Aorta (tissue), 5 donors: ENCODE measurements at regions not wholly inside any gene's neighbourhood (a gene's known extent, or its start where the extent isn't known, plus 50 kb on each side); places are given as distances from the start of the nearest gene placed in this dataset.
"Not testable (repeated sequence)": the region's sequence is repeated elsewhere in the genome, so short reads cannot be mapped to it uniquely, and the experiment has no call there.

Experiments used
- ATAC-seq: fragments of 200-7000 bp; cut with Tn5 transposase; one replicate; pipeline ENCODE4 v1.9.1; 2022; ENCODE audit warnings: moderate library complexity; ENCODE audit not compliant: low FRiP score
- DNase-seq, 2 donors: peaks; one replicate each; pipeline ENCODE4 v3.0.0-alpha.2; 2020
- H3K27ac ChIP-seq, 2 donors: one replicate each; pipeline ENCODE4 v1.5.1; 2013; ENCODE audit warnings: low read length in 2 of 2, mild to moderate bottlenecking in 2 of 2, moderate library complexity in 2 of 2, control low read depth in 1 of 2, inconsistent platforms in 1 of 2, low read depth in 1 of 2
- H3K27me3 ChIP-seq, 2 donors: one replicate each; pipeline ENCODE4 v1.6.1; 2013; ENCODE audit warnings: control low read depth in 1 of 2, low read length in 1 of 2, mild to moderate bottlenecking in 1 of 2, moderate library complexity in 1 of 2; ENCODE audit not compliant: insufficient read depth in 2 of 2, control insufficient read depth in 1 of 2
- H3K36me3 ChIP-seq, 2 donors: one replicate each; pipeline ENCODE4 v1.6.1; 2013; ENCODE audit warnings: control low read depth in 1 of 2, low read length in 1 of 2, mild to moderate bottlenecking in 1 of 2; ENCODE audit not compliant: insufficient read depth in 2 of 2, control insufficient read depth in 1 of 2
- H3K4me1 ChIP-seq, 2 donors: one replicate each; pipeline ENCODE4 v1.6.1; 2013; ENCODE audit warnings: low read length in 2 of 2, control low read depth in 1 of 2, mild to moderate bottlenecking in 1 of 2, moderate library complexity in 1 of 2; ENCODE audit not compliant: insufficient read depth in 2 of 2, control insufficient read depth in 1 of 2
- H3K4me3 ChIP-seq, 2 donors: one replicate each; pipeline ENCODE4 v1.5.1; 2013; ENCODE audit warnings: low read length in 2 of 2, control low read depth in 1 of 2, mild to moderate bottlenecking in 1 of 2
- H3K9me3 ChIP-seq: one replicate; pipeline ENCODE4 v1.6.1; 2013; ENCODE audit warnings: mild to moderate bottlenecking, low read length; ENCODE audit not compliant: control insufficient read depth
- WGBS, 2 donors: extraction: QIAGEN DNeasy Blood & Tissue Kit; methylation state at CpG; one replicate each; pipeline ENCODE4 v1.1.7; 2013; 5-methylcytosine and 5-hydroxymethylcytosine counted together
- intact Hi-C, 2 donors: fragments of 100-400 bp; cut with DNase I; formaldehyde crosslinking; loops; one replicate each; pipeline versions ENCODE4 v1.14.2 to v1.15.0; 2022
- donor health status: healthy with polysubstance abuse.
- donor health status: Bipolar disorder and iron deficiency.
- donor health status: DM: no; HTN: no; CAD: no.
- donor health status: DM: no; HTN: no; CAD: no.
- donor health status: DM: yes; HTN: yes; CAD: no.

- H3K9me3 ChIP-seq, ATAC-seq, H3K27ac ChIP-seq, H3K4me3 ChIP-seq, H3K27me3 ChIP-seq, DNase-seq, H3K36me3 ChIP-seq, intact Hi-C loops, H3K4me1 ChIP-seq: not testable (repeated sequence)
Observed at GRCh38 chr10:35958609-35959008, 316.5 kb upstream of the FZD8 start.

GRCh38 chr10:35950701-35951100, 308.6 kb upstream of the FZD8 start:
- no peak for ATAC-seq
- 95 to 99% methylated on average over 5 of the region's 5 CpGs for WGBS, 2 donors
- DNase-seq = no peak

GRCh38 chr10:35950226-35950625, 308.1 kb upstream of the FZD8 start:
- Histone ChIP-seq H3K4me3 (no peak overlapping the region), H3K27ac (no peak overlapping the region), H3K36me3 (no peaks in the 10 kb centered on the region), H3K9me3 (no peaks in the 10 kb centered on the region), H3K4me1 (no peaks in the 10 kb centered on the region), H3K27me3 (no peaks in the 10 kb centered on the region)
- DNase-seq (no peak), ATAC-seq (no peak)
- intact Hi-C loops = no loop called here
- 31 to 34% methylated on average over 8 of the region's 8 CpGs for WGBS, 2 donors

More at GRCh38 chr10:35950701-35951100, 308.6 kb upstream of the FZD8 start:
- Histone ChIP-seq H3K27me3 (no peaks in the 10 kb centered on the region), H3K9me3 (no peaks in the 10 kb centered on the region), H3K4me3 (no peak overlapping the region), H3K27ac (no peak overlapping the region), H3K4me1 (no peaks in the 10 kb centered on the region), H3K36me3 (no peaks in the 10 kb centered on the region)
- intact Hi-C loops = no loop called here

GRCh38 chr10:35949811-35950211, 307.7 kb upstream of the FZD8 start:
- WGBS, 2 donors = 61 to 65% methylated on average over 5 of the region's 5 CpGs
- intact Hi-C loops = no loop called here
- Histone ChIP-seq H3K27me3 (no peaks in the 10 kb centered on the region), H3K9me3 (no peaks in the 10 kb centered on the region), H3K27ac (no peak overlapping the region), H3K36me3 (no peaks in the 10 kb centered on the region), H3K4me1 (no peaks in the 10 kb centered on the region), H3K4me3 (no peak overlapping the region)
- ATAC-seq = no peak
- no peak for DNase-seq

- ATAC-seq = no peak
- WGBS, 2 donors = 91% methylated on average over 3 of the region's 3 CpGs
- no peak overlapping the region for H3K4me3 ChIP-seq
- no peaks in the 10 kb centered on the region for H3K9me3 ChIP-seq
- H3K4me1 ChIP-seq = no peaks in the 10 kb centered on the region
- intact Hi-C loops = no loop called here
- no peaks in the 10 kb centered on the region for H3K36me3 ChIP-seq
- no peak overlapping the region for H3K27ac ChIP-seq
- no peak for DNase-seq
- H3K27me3 ChIP-seq = no peaks in the 10 kb centered on the region
Observed at GRCh38 chr10:35946556-35946955, 304.5 kb upstream of the FZD8 start.

GRCh38 chr10:35942057-35942456, 300.0 kb upstream of the FZD8 start:
- H3K4me1 ChIP-seq = no peaks in the 10 kb centered on the region
- no peak overlapping the region for H3K27ac ChIP-seq
- 53% methylated on average over 3 of the region's 3 CpGs for WGBS, 2 donors
- no peak for ATAC-seq
- intact Hi-C loops = no loop called here
- peaks cover 0 to under 1% of the 10 kb centered on the region in 2 donors for H3K27me3 ChIP-seq
- H3K36me3 ChIP-seq = no peaks in the 10 kb centered on the region
- H3K9me3 ChIP-seq = no peaks in the 10 kb centered on the region
- H3K4me3 ChIP-seq = no peak overlapping the region
- DNase-seq = no peak

- DNase-seq (peak in 1 of 2 donors; percentile 46), ATAC-seq (peak; percentile 55)
- H3K27me3 ChIP-seq = peaks cover 0 to 1% of the 10 kb centered on the region in 2 donors
- no peaks in the 10 kb centered on the region for H3K9me3 ChIP-seq
- no peak overlapping the region for H3K27ac ChIP-seq
- H3K4me3 ChIP-seq = no peak overlapping the region
- intact Hi-C loops = no loop called here
- no peaks in the 10 kb centered on the region for H3K36me3 ChIP-seq
- WGBS, 2 donors = 44 to 51% methylated on average over 14 of the region's 14 CpGs
- no peaks in the 10 kb centered on the region for H3K4me1 ChIP-seq
Observed at GRCh38 chr10:35940141-35941041, 298.3 kb upstream of the FZD8 start.

- Histone ChIP-seq H3K4me1 (no peaks in the 10 kb centered on the region), H3K36me3 (no peaks in the 10 kb centered on the region), H3K27ac (no peak overlapping the region), H3K9me3 (no peaks in the 10 kb centered on the region), H3K4me3 (no peak overlapping the region), H3K27me3 (peaks cover 0 to 1% of the 10 kb centered on the region in 2 donors)
- DNase-seq (no peak), ATAC-seq (no peak)
- intact Hi-C loops = no loop called here
- 94 to 95% methylated on average over 5 of the region's 5 CpGs for WGBS, 2 donors
Observed at GRCh38 chr10:35938160-35938559, 296.1 kb upstream of the FZD8 start.

GRCh38 chr10:35937546-35937945, 295.4 kb upstream of the FZD8 start:
- 91 to 96% methylated on average over 7 of the region's 7 CpGs for WGBS, 2 donors

More at GRCh38 chr10:35937546-35937945, 295.4 kb upstream of the FZD8 start:
- ATAC-seq (no peak), DNase-seq (no peak)
- Histone ChIP-seq H3K4me1 (no peaks in the 10 kb centered on the region), H3K4me3 (no peak overlapping the region), H3K36me3 (no peaks in the 10 kb centered on the region), H3K9me3 (no peaks in the 10 kb centered on the region), H3K27me3 (peaks cover 0 to 1% of the 10 kb centered on the region in 2 donors), H3K27ac (no peak overlapping the region)
- intact Hi-C loops = no loop called here
